GM12873 (cell line): ENCODE measurements at regions not wholly inside any gene's neighbourhood (a gene's known extent, or its start where the extent isn't known, plus 50 kb on each side); places are given as distances from the start of the nearest gene placed in this dataset.

Experiments used
- CTCF ChIP-seq: IDR thresholded peaks from 2 replicates; pipeline ENCODE4 v1.5.1; 2012; ENCODE audit warnings: low read depth, mild to moderate bottlenecking, moderate library complexity, low read length, control low read depth; ENCODE audit not compliant: insufficient read depth; ENCODE audit errors: missing control alignments

GRCh38 chr4:43275779-43276178 lies 383.3 kb downstream of the GRXCR1 start:
- TF ChIP-seq CTCF: no peak

- TF ChIP-seq CTCF: no peak
Observed at GRCh38 chr4:43276321-43276720, 383.8 kb downstream of the GRXCR1 start.

GRCh38 chr4:43277003-43277402 lies 384.5 kb downstream of the GRXCR1 start:
- no peak for TF ChIP-seq CTCF

GRCh38 chr4:43282534-43282933 lies 390.0 kb downstream of the GRXCR1 start:
- no peak for TF ChIP-seq CTCF

- TF ChIP-seq CTCF: no peak
Observed at GRCh38 chr4:43286137-43286536, 393.6 kb downstream of the GRXCR1 start.

- TF ChIP-seq CTCF: no peak
Observed at GRCh38 chr4:43296946-43297528, 404.5 kb downstream of the GRXCR1 start.

GRCh38 chr4:43316813-43317212 lies 424.3 kb downstream of the GRXCR1 start:
- no peak for TF ChIP-seq CTCF
